IPS-20b (cell line): ENCODE measurements at regions not wholly inside any gene's neighbourhood (a gene's known extent, or its start where the extent isn't known, plus 50 kb on each side); places are given as distances from the start of the nearest gene placed in this dataset.

Source experiments
- H3K27ac ChIP-seq: one replicate; pipeline ENCODE4 v1.5.1; 2013; ENCODE audit warnings: low read length
- H3K27me3 ChIP-seq: 2 replicates; pipeline ENCODE4 v1.6.1; 2013; ENCODE audit warnings: mild to moderate bottlenecking, low read length, inconsistent platforms; ENCODE audit not compliant: insufficient read depth
- H3K36me3 ChIP-seq: 2 replicates; pipeline ENCODE4 v1.6.1; 2013; ENCODE audit warnings: low read depth, mild to moderate bottlenecking, inconsistent platforms, low read length, moderate library complexity; ENCODE audit not compliant: insufficient read depth
- H3K4me1 ChIP-seq: 2 replicates; pipeline ENCODE4 v1.6.1; 2013; ENCODE audit warnings: mild to moderate bottlenecking, control low read depth, inconsistent platforms, low read length, moderate library complexity; ENCODE audit not compliant: insufficient read depth
- H3K4me3 ChIP-seq: 2 replicates; pipeline ENCODE4 v1.5.1; 2013; ENCODE audit warnings: mild to moderate bottlenecking, low read length, inconsistent platforms
- H3K9ac ChIP-seq: 2 replicates; pipeline ENCODE4 v1.6.1; 2013; ENCODE audit warnings: low read depth, mild to moderate bottlenecking, inconsistent platforms, low read length, moderate library complexity
- H3K9me3 ChIP-seq: 2 replicates; pipeline ENCODE4 v1.6.1; 2013; ENCODE audit warnings: mild to moderate bottlenecking, low read depth, low read length, inconsistent platforms; ENCODE audit not compliant: insufficient read depth

DNA sequence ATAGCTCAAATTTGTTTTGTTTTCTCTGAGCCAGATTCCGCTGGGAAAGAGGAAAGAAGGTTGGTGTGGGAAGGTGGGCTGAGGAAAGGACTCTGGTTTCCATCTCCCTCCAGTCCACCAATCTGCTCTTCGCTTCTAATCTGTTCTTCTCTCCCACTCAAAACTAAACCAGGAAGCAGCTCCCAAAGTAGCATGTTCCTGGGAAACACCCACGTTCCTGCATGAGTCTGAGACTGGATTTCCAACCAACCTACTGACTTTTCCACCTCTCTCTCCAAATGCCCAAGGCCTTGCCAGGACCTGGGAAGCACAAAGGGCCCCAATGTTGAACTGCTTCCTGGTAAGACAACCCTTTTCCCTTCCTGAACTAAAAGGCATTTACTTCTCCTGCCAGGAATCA is 110.2 kb downstream of the WT1 start:
- Histone ChIP-seq H3K27ac (no peak overlapping the region), H3K36me3 (no peaks in the 10 kb centered on the region), H3K27me3 (no peaks in the 10 kb centered on the region), H3K9me3 (no peaks in the 10 kb centered on the region), H3K4me1 (no peaks in the 10 kb centered on the region), H3K4me3 (no peak overlapping the region), H3K9ac (no peak overlapping the region)

DNA sequence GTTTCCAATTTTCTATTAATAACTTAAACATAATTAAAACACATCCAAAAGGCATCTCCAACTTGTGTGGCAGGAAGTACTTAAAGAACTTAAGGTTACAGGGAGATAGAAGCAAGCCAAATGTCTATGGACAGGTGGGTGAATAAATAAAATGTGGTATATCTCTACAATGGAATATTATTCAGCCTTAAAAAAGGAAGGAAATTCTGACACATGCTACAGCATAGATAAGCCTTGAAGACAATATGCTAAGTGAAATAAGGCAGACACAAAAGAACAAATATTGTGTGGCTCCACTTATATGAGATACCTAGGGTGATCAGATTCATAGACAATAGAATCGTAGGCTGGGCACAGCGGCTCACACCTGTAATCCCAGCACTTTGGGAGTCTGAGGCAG is 109.6 kb downstream of the WT1 start:
- no peaks in the 10 kb centered on the region for H3K4me1 ChIP-seq
- H3K9me3 ChIP-seq, result no peaks in the 10 kb centered on the region
- no peaks in the 10 kb centered on the region for H3K36me3 ChIP-seq
- H3K4me3 ChIP-seq, result no peak overlapping the region
- no peak overlapping the region for H3K9ac ChIP-seq
- H3K27me3 ChIP-seq, result no peaks in the 10 kb centered on the region
- no peak overlapping the region for H3K27ac ChIP-seq

DNA sequence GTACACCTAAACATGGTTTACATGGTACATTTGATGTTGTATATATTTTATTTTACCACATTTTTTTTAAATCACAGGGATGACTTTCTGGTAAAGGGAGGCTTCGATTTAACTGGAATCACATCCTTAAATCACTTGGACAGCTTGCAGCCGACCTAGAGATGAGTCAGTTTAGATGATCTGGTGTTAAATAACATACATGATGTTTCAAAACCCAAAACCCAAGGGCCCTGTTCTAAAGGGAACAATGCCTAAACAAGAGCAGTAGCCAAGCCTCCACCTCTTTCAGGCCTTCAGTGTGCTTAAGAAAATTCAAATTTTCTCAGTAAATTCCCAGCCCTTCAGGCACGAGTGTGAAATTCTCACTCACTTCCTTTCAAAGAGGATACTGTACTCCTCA is 108.8 kb downstream of the WT1 start:
- no peaks in the 10 kb centered on the region for H3K36me3 ChIP-seq
- H3K27me3 ChIP-seq, result peaks cover 6% of the 10 kb centered on the region; the same call in 1 of the 2 replicates
- H3K9ac ChIP-seq, result no peak overlapping the region
- H3K4me1 ChIP-seq, result no peaks in the 10 kb centered on the region
- no peaks in the 10 kb centered on the region for H3K9me3 ChIP-seq
- H3K27ac ChIP-seq, result no peak overlapping the region
- H3K4me3 ChIP-seq, result no peak overlapping the region

DNA sequence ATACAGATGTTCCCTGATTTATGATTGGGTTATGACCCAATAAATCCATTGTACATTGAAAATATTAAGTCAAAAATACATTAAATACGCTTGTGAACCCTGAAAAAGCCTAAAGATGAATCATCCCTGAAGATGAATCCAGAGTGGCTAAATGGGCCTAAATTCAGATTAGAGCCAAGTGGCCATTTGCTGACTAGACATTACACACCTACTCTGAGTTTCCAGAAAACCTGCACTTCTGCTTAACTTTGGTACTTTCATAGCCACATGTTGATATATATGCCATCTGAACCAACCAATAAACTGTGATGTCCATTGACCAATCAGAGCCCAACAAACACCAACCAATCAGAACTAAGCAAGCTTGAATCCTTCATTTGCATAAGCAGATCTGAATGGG is 106.9 kb downstream of the WT1 start:
- Histone ChIP-seq H3K36me3 (no peaks in the 10 kb centered on the region), H3K27me3 (peaks cover 25% of the 10 kb centered on the region), H3K4me3 (no peak overlapping the region), H3K4me1 (peaks cover 3% of the 10 kb centered on the region; the same call in 1 of the 2 replicates), H3K9ac (no peak overlapping the region), H3K9me3 (no peaks in the 10 kb centered on the region), H3K27ac (no peak overlapping the region)

- Histone ChIP-seq H3K27me3 (peaks cover 44% of the 10 kb centered on the region), H3K27ac (no peak overlapping the region), H3K9ac (no peak overlapping the region), H3K4me1 (peaks cover 3% of the 10 kb centered on the region; the same call in 1 of the 2 replicates), H3K4me3 (no peak overlapping the region), H3K9me3 (peaks cover 7% of the 10 kb centered on the region), H3K36me3 (no peaks in the 10 kb centered on the region)
Observed at GRCh38 chr11:32331098-32331497, 104.2 kb downstream of the WT1 start.

GRCh38 chr11:32331792-32332191 is 103.5 kb downstream of the WT1 start:
- H3K9ac ChIP-seq, result no peak overlapping the region
- no peaks in the 10 kb centered on the region for H3K36me3 ChIP-seq
- H3K9me3 ChIP-seq, result peaks cover 7% of the 10 kb centered on the region
- peaks cover 3% of the 10 kb centered on the region; the same call in 1 of the 2 replicates for H3K4me1 ChIP-seq
- H3K27ac ChIP-seq, result no peak overlapping the region
- H3K27me3 ChIP-seq, result peaks cover 44% of the 10 kb centered on the region
- no peak overlapping the region for H3K4me3 ChIP-seq

DNA sequence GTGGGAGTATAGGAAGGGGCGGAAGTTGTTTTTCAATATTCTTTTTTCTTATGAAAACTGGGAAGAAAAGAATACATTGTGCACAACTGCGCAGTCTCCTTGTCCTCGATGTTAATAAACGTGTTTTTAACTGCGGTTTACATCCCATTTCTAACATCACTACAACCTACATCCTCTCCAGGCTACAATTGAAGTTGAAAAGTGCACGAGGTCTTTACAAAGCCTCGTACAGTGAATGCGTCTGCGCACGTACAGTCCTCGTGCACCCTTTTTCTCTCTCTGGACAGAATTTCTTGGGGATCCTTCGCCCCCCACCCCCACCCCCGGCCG is 102.4 kb downstream of the WT1 start:
- peak overlapping the region; percentile 66 for H3K4me3 ChIP-seq
- peak overlapping the region; percentile 37; the same call in 1 of the 2 replicates for H3K9ac ChIP-seq
- no peaks in the 10 kb centered on the region for H3K36me3 ChIP-seq
- H3K9me3 ChIP-seq, result peaks cover 7% of the 10 kb centered on the region
- peaks cover 44% of the 10 kb centered on the region for H3K27me3 ChIP-seq
- H3K4me1 ChIP-seq, result peaks cover 3% of the 10 kb centered on the region; the same call in 1 of the 2 replicates
- no peak overlapping the region for H3K27ac ChIP-seq

DNA sequence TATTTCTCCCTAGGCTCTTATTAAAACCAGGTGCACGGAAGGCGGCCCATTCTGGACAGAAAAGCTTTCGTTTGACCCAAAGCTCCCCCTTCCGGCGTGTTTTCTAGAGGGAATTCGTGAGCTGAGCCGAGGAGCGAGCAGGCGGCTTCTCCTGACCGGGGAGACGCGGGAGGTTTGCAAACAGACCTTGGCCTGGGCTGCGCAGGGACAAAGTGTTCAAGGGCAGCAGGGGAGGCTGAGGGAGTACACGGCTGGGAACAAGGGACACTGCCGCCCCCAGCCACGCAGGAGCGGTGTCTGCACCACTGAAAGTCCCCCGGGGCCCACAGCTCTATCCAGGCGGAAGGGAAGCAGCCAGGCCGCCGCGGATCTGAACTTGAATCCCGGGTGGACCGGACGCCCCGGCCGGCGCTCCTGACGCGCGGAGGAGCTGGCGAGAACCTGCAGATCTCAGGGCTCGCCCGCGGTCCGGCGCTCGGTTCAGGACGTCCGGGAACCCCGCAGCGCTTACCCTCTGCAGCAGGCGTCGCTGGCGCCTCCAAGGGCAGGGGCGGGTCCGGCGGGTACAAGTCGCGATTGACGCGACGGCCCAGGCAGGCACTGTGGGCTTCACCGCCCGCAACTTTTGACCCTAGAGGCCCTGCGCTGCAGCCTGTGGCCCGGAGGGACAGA is 101.9 kb downstream of the WT1 start:
- Histone ChIP-seq H3K9me3 (peaks cover 7% of the 10 kb centered on the region), H3K27me3 (peaks cover 44% of the 10 kb centered on the region), H3K4me1 (peaks cover 3% of the 10 kb centered on the region; the same call in 1 of the 2 replicates), H3K4me3 (peak overlapping the region; percentile 66), H3K27ac (no peak overlapping the region), H3K9ac (peak overlapping the region; percentile 37; the same call in 1 of the 2 replicates), H3K36me3 (no peaks in the 10 kb centered on the region)

DNA sequence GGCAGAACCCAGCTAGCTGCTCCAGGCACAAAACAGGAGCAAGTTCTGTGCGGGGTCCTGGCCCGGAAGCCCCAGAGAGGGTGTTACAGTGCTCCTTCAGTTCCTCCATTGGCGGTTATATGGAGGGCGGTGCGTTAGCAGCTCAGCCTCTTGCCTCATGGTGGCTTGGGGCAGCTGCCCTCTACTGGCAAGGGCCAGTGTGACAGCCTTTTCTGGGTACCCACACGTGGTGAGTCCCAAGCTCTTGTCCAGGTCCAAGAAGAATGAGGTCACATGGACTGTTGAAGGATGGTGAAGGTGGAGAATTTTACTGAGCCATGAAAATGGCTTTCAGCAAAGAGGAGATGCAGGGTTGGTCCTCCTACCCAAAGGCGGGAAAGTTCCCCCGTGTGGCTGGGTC is 100.5 kb downstream of the WT1 start:
- H3K36me3 ChIP-seq, result no peaks in the 10 kb centered on the region
- H3K27me3 ChIP-seq, result peaks cover 44% of the 10 kb centered on the region
- H3K4me3 ChIP-seq, result no peak overlapping the region

More for the DNA sequence above, 100.5 kb downstream of the WT1 start:
- Histone ChIP-seq H3K4me1 (peaks cover 3% of the 10 kb centered on the region; the same call in 1 of the 2 replicates), H3K9ac (no peak overlapping the region), H3K9me3 (peaks cover 7% of the 10 kb centered on the region), H3K27ac (no peak overlapping the region)
